GM12878 (cell line): ENCODE measurements at regions not wholly inside any gene's neighbourhood (a gene's known extent, or its start where the extent isn't known, plus 50 kb on each side); places are given as distances from the start of the nearest gene placed in this dataset.

Experiments used
- ATAC-seq: fragments of 200-7000 bp; cut with Tn5 transposase; 3 replicates; pipeline ENCODE4 v1.9.1; 2020; ENCODE audit warnings: mild to moderate bottlenecking, moderate library complexity
- BruUV-seq: library from RNA; stranded (reverse); fragments of 400-500 nt; replicated peaks from 2 replicates; lab custom pipeline; 2021; lab: Mats Ljungman, UMichigan
- CTCF ChIA-PET: fragments of 300-600 bp; sonication (Branson Sonifier 250); formaldehyde crosslinking; extraction: SDS; loops from one replicate; lab custom pipeline; 2021; ENCODE audit warnings: inconsistent platforms; lab: Yijun Ruan, JAX
- POLR2A ChIA-PET: fragments of 350-600 bp; formaldehyde crosslinking; extraction: SDS; loops from one replicate; lab custom pipeline; 2021; ENCODE audit warnings: inconsistent platforms; lab: Charles Lee
- RAD21 ChIA-PET: fragments of 300-600 bp; sonication (Branson Sonifier 250); formaldehyde crosslinking; loops from one replicate; lab custom pipeline; 2023; ENCODE audit warnings: antibody characterized with exemption; ENCODE audit not compliant: unreplicated experiment; lab: Charles Lee
- SMC1A ChIA-PET: fragments of 300-600 bp; sonication (Branson Sonifier 250); formaldehyde crosslinking; loops from one replicate; lab custom pipeline; 2023; ENCODE audit not compliant: unreplicated experiment, uncharacterized antibody; lab: Charles Lee
- DNase-seq: peaks from one replicate; pipeline ENCODE4 v3.0.0-alpha.2; 2011; ENCODE audit warnings: low read depth, low spot score
- FAIRE-seq: peaks from 3 replicates; lab custom pipeline; 2011; peaks lifted over from hg19 to GRCh38; lab: Jason Lieb, UNC
- H2AFZ ChIP-seq: 2 replicates; pipeline ENCODE4 v1.6.0; 2011; ENCODE audit warnings: low read depth, low read length, control low read depth; ENCODE audit not compliant: control insufficient read depth
- H3K27ac ChIP-seq: 2 replicates; pipeline ENCODE4 v1.5.1; 2011; ENCODE audit warnings: control low read depth; ENCODE audit not compliant: control insufficient read depth, insufficient read depth
- H3K27me3 ChIP-seq, 2 experiments: replicated peaks in 1 of 2; 2 replicates each; pipeline versions ENCODE4 v1.6.0 to v1.6.1; 2011; ENCODE audit warnings: low read length in 1 of 2; ENCODE audit not compliant: control insufficient read depth in 2 of 2, insufficient read depth in 2 of 2
- H3K36me3 ChIP-seq, 2 experiments: 2 replicates each; pipeline ENCODE4 v1.5.1; 2011; ENCODE audit warnings: low read length in 1 of 2; ENCODE audit not compliant: control insufficient read depth in 2 of 2, insufficient read depth in 2 of 2
- H3K4me1 ChIP-seq: 2 replicates; pipeline ENCODE4 v1.6.1; 2011; ENCODE audit warnings: mild to moderate bottlenecking, low read length, moderate library complexity, mixed read lengths; ENCODE audit not compliant: control insufficient read depth, insufficient read depth
- H3K4me2 ChIP-seq: 2 replicates; pipeline ENCODE4 v1.6.0; 2011; ENCODE audit warnings: control low read depth; ENCODE audit not compliant: control insufficient read depth, insufficient read depth
- H3K4me3 ChIP-seq: fragments of 200-600 bp; sonication (generic); 2 replicates; pipeline ENCODE4 v1.5.1; 2016
- H3K79me2 ChIP-seq: 2 replicates; pipeline ENCODE4 v1.6.0; 2011; ENCODE audit warnings: low read length; ENCODE audit not compliant: control insufficient read depth, insufficient read depth
- H3K9ac ChIP-seq: 2 replicates; pipeline ENCODE4 v1.8.0; 2011; ENCODE audit warnings: low read length, control low read depth, mixed read lengths; ENCODE audit not compliant: control insufficient read depth, insufficient read depth
- H3K9me3 ChIP-seq: replicated peaks from 3 replicates; pipeline ENCODE4 v1.5.1; 2011; ENCODE audit warnings: mild to moderate bottlenecking, low read length; ENCODE audit not compliant: control insufficient read depth, insufficient read depth
- H4K20me1 ChIP-seq: 2 replicates; pipeline ENCODE4 v1.6.0; 2011; ENCODE audit not compliant: control insufficient read depth, insufficient read depth
- CBX5 ChIP-seq: sonication (generic); IDR thresholded peaks from 2 replicates; pipeline ENCODE4 v1.6.1; 2016; ENCODE audit warnings: low read depth, moderate library complexity, mild to moderate bottlenecking, inconsistent platforms
- FOXK2 ChIP-seq: fragments of 450-650 bp; IDR thresholded peaks from 2 replicates; pipeline ENCODE4 v1.6.1; 2017; ENCODE audit warnings: mild to moderate bottlenecking, moderate library complexity
- JUND ChIP-seq: IDR thresholded peaks from 2 replicates; pipeline ENCODE4 v1.6.1; 2012; ENCODE audit warnings: low read depth, mild to moderate bottlenecking, low read length, improper control_type of control experiment, moderate library complexity
- NR2F1 ChIP-seq: fragments of 450-650 bp; conservative IDR thresholded peaks from 2 replicates; pipeline ENCODE4 v1.6.1; 2017; ENCODE audit warnings: mild to moderate bottlenecking
- NRF1 ChIP-seq: conservative IDR thresholded peaks from 2 replicates; pipeline ENCODE4 v1.6.1; 2011; ENCODE audit warnings: mild to moderate bottlenecking, low read depth, low read length, improper control_type of control experiment
- PAX5 ChIP-seq: IDR thresholded peaks from 2 replicates; pipeline ENCODE4 v1.6.1; 2011; ENCODE audit warnings: low read depth, low read length, borderline replicate concordance
- PML ChIP-seq: IDR thresholded peaks from 2 replicates; pipeline ENCODE4 v1.6.1; 2012; ENCODE audit warnings: low read length, inconsistent platforms
- RB1 ChIP-seq: fragments of 450-650 bp; formaldehyde crosslinking; IDR thresholded peaks from 2 replicates; pipeline ENCODE4 v1.6.1; 2017; ENCODE audit warnings: mild to moderate bottlenecking, borderline replicate concordance
- SPI1 ChIP-seq: IDR thresholded peaks from 2 replicates; pipeline ENCODE4 v1.6.1; 2011; ENCODE audit warnings: low read depth, mild to moderate bottlenecking, low read length, moderate library complexity, borderline replicate concordance; ENCODE audit not compliant: insufficient read depth
- STAT3 ChIP-seq: IDR thresholded peaks from 2 replicates; pipeline ENCODE4 v1.6.1; 2011; ENCODE audit warnings: low read depth, low read length, improper control_type of control experiment
- TCF7 ChIP-seq: IDR thresholded peaks from 2 replicates; pipeline ENCODE4 v1.6.1; 2014; ENCODE audit warnings: antibody characterized with exemption, borderline replicate concordance
- YBX1 ChIP-seq: fragments of 450-650 bp; IDR thresholded peaks from 2 replicates; pipeline ENCODE4 v1.6.1; 2016; ENCODE audit warnings: antibody characterized with exemption
- ZSCAN29 ChIP-seq: fragments of 450-650 bp; IDR thresholded peaks from 2 replicates; pipeline ENCODE4 v1.6.1; 2017; ENCODE audit warnings: mild to moderate bottlenecking, moderate library complexity
- WGBS: methylation state at CpG from one replicate; pipeline ENCODE4 v1.1.6; 2016; ENCODE audit warnings: low lambda C conversion rate; ENCODE audit not compliant: insufficient replicate concordance, insufficient coverage; ENCODE audit errors: missing lambda C conversion rate; 5-methylcytosine and 5-hydroxymethylcytosine counted together
- in situ Hi-C: fragments of 300-500 bp; cut with MboI; formaldehyde crosslinking; loops from 9 replicates; pipeline ENCODE4 v1.14.3; 2018; ENCODE audit warnings: mixed read lengths
- intact Hi-C: fragments of 100-400 bp; cut with micrococcal nuclease; formaldehyde crosslinking; loops from one replicate; pipeline ENCODE4 v1.14.2; 2022; ENCODE audit not compliant: unreplicated experiment
- TF ChIP-seq, protein P1 (sequence below): fragments of 450-650 bp; IDR thresholded peaks from 2 replicates; pipeline ENCODE4 v1.6.1; 2016; ENCODE audit warnings: mild to moderate bottlenecking, moderate library complexity, borderline replicate concordance
- TF ChIP-seq, protein P2 (sequence below): fragments of 150-350 bp; IDR thresholded peaks from 2 replicates; pipeline ENCODE4 v1.6.1; 2014; ENCODE audit warnings: mild to moderate bottlenecking, low read depth, low read length
- TF ChIP-seq, protein P3 (sequence below), 3 experiments: IDR thresholded peaks in 2 of 3; conservative IDR thresholded peaks in 1 of 3; 2 replicates each; pipeline ENCODE4 v1.5.1; 2011; ENCODE audit warnings: low read depth in 3 of 3, low read length in 3 of 3, mild to moderate bottlenecking in 3 of 3, control low read depth in 2 of 3, moderate library complexity in 2 of 3, inconsistent platforms in 1 of 3, mixed read lengths in 1 of 3; ENCODE audit not compliant: control insufficient read depth in 2 of 3, insufficient read depth in 1 of 3; ENCODE audit errors: extremely low read depth in 1 of 3

GRCh38 chr7:17546592-17546991, 248.1 kb downstream of the AHR start:
- Histone ChIP-seq H3K4me1 (no peaks in the 10 kb centered on the region), H3K9me3 (no peaks in the 10 kb centered on the region), H3K27ac (no peak overlapping the region), H3K4me2 (no peak overlapping the region), H3K9ac (no peak overlapping the region), H4K20me1 (no peaks in the 10 kb centered on the region), H3K4me3 (no peak overlapping the region), H3K27me3 (no peaks in the 10 kb centered on the region), H3K79me2 (no peaks in the 10 kb centered on the region), H3K36me3 (no peaks in the 10 kb centered on the region), H2AFZ (no peak overlapping the region)
- 88% methylated on average over 1 of the region's 1 CpG for WGBS
- ChIA-PET RAD21 (no interaction called here), POLR2A (no interaction called here), SMC1A (interaction anchor here (1.0 to 1.1 kb wide), 2 partner anchors 74 to 244 kb away, joined by 3 read pairs; no protein-coding TSS in a partner anchor), CTCF (interaction anchor here (1.1 kb wide), 1 partner anchor 563 kb away, joined by 4 read pairs; no protein-coding TSS in a partner anchor)
- intact Hi-C loops = loop anchor here (5.0 kb wide), 1 partner anchor 564 kb away; no protein-coding TSS in a partner anchor
- no peak for FAIRE-seq
- ATAC-seq = no peak
- no TSS peak for BruUV-seq
- DNase-seq = no peak
- in situ Hi-C loops = no loop called here
- TF ChIP-seq PAX5 (no peak), JUND (no peak), RB1 (no peak), STAT3 (no peak), SPI1 (no peak), YBX1 (no peak), CBX5 (no peak), TCF7 (no peak), NRF1 (no peak), NR2F1 (no peak), FOXK2 (no peak), ZSCAN29 (no peak), PML (no peak)
- TF ChIP-seq, protein P1, sequence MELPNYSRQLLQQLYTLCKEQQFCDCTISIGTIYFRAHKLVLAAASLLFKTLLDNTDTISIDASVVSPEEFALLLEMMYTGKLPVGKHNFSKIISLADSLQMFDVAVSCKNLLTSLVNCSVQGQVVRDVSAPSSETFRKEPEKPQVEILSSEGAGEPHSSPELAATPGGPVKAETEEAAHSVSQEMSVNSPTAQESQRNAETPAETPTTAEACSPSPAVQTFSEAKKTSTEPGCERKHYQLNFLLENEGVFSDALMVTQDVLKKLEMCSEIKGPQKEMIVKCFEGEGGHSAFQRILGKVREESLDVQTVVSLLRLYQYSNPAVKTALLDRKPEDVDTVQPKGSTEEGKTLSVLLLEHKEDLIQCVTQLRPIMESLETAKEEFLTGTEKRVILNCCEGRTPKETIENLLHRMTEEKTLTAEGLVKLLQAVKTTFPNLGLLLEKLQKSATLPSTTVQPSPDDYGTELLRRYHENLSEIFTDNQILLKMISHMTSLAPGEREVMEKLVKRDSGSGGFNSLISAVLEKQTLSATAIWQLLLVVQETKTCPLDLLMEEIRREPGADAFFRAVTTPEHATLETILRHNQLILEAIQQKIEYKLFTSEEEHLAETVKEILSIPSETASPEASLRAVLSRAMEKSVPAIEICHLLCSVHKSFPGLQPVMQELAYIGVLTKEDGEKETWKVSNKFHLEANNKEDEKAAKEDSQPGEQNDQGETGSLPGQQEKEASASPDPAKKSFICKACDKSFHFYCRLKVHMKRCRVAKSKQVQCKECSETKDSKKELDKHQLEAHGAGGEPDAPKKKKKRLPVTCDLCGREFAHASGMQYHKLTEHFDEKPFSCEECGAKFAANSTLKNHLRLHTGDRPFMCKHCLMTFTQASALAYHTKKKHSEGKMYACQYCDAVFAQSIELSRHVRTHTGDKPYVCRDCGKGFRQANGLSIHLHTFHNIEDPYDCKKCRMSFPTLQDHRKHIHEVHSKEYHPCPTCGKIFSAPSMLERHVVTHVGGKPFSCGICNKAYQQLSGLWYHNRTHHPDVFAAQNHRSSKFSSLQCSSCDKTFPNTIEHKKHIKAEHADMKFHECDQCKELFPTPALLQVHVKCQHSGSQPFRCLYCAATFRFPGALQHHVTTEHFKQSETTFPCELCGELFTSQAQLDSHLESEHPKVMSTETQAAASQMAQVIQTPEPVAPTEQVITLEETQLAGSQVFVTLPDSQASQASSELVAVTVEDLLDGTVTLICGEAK = no peak
- TF ChIP-seq, protein P2, sequence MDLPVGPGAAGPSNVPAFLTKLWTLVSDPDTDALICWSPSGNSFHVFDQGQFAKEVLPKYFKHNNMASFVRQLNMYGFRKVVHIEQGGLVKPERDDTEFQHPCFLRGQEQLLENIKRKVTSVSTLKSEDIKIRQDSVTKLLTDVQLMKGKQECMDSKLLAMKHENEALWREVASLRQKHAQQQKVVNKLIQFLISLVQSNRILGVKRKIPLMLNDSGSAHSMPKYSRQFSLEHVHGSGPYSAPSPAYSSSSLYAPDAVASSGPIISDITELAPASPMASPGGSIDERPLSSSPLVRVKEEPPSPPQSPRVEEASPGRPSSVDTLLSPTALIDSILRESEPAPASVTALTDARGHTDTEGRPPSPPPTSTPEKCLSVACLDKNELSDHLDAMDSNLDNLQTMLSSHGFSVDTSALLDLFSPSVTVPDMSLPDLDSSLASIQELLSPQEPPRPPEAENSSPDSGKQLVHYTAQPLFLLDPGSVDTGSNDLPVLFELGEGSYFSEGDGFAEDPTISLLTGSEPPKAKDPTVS = no peak
- TF ChIP-seq, protein P3, sequence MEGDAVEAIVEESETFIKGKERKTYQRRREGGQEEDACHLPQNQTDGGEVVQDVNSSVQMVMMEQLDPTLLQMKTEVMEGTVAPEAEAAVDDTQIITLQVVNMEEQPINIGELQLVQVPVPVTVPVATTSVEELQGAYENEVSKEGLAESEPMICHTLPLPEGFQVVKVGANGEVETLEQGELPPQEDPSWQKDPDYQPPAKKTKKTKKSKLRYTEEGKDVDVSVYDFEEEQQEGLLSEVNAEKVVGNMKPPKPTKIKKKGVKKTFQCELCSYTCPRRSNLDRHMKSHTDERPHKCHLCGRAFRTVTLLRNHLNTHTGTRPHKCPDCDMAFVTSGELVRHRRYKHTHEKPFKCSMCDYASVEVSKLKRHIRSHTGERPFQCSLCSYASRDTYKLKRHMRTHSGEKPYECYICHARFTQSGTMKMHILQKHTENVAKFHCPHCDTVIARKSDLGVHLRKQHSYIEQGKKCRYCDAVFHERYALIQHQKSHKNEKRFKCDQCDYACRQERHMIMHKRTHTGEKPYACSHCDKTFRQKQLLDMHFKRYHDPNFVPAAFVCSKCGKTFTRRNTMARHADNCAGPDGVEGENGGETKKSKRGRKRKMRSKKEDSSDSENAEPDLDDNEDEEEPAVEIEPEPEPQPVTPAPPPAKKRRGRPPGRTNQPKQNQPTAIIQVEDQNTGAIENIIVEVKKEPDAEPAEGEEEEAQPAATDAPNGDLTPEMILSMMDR (IDR thresholded peaks at IDR 0.05 in 2 of 3, conservative IDR thresholded peaks at IDR 0.05 in 1 of 3; ENCODE audit: control insufficient read depth in 2 of 3, extremely low read depth in 1 of 3, insufficient read depth in 1 of 3, low read depth in 3 of 3, low read length in 3 of 3) = no peak
